Activated CD4-positive, alpha-beta T cell treated with anti-CD3 and anti-CD28 coated beads, Interleukin-2, amount 10 ng/mL, durations not matched to agents 7 days and 5 days (primary cell): ENCODE measurements at regions not wholly inside any gene's neighbourhood (a gene's known extent, or its start where the extent isn't known, plus 50 kb on each side); places are given as distances from the start of the nearest gene placed in this dataset.

Source experiments
- CTCF ChIA-PET: fragments of 350-600 bp; sonication (Branson Sonifier 250); formaldehyde crosslinking; loops from one replicate; lab custom pipeline; 2021; ENCODE audit warnings: antibody characterized with exemption; lab: Charles Lee
- POLR2A ChIA-PET: fragments of 350-600 bp; sonication (Branson Sonifier 250); formaldehyde crosslinking; loops from one replicate; lab custom pipeline; 2021; ENCODE audit warnings: antibody characterized with exemption; lab: Charles Lee
- DNase-seq: peaks from one replicate; pipeline ENCODE4 v3.0.0-alpha.2; 2020
- H3K27ac Mint-ChIP-seq: one replicate; pipeline ENCODE4 v1.8.0; 2021; ENCODE audit warnings: mild to moderate bottlenecking, moderate library complexity, mixed read lengths
- H3K27me3 Mint-ChIP-seq: one replicate; pipeline ENCODE4 v1.8.0; 2021; ENCODE audit warnings: mixed read lengths
- H3K36me3 Mint-ChIP-seq: one replicate; pipeline ENCODE4 v1.8.0; 2021; ENCODE audit warnings: low read depth, mixed read lengths
- H3K4me1 Mint-ChIP-seq: one replicate; pipeline ENCODE4 v1.8.0; 2021; ENCODE audit warnings: mixed read lengths
- H3K4me3 Mint-ChIP-seq: one replicate; pipeline ENCODE4 v1.8.0; 2021; ENCODE audit warnings: mild to moderate bottlenecking, moderate library complexity, mixed read lengths
- H3K9me3 Mint-ChIP-seq: one replicate; pipeline ENCODE4 v1.8.0; 2021; ENCODE audit warnings: mixed read lengths

DNA sequence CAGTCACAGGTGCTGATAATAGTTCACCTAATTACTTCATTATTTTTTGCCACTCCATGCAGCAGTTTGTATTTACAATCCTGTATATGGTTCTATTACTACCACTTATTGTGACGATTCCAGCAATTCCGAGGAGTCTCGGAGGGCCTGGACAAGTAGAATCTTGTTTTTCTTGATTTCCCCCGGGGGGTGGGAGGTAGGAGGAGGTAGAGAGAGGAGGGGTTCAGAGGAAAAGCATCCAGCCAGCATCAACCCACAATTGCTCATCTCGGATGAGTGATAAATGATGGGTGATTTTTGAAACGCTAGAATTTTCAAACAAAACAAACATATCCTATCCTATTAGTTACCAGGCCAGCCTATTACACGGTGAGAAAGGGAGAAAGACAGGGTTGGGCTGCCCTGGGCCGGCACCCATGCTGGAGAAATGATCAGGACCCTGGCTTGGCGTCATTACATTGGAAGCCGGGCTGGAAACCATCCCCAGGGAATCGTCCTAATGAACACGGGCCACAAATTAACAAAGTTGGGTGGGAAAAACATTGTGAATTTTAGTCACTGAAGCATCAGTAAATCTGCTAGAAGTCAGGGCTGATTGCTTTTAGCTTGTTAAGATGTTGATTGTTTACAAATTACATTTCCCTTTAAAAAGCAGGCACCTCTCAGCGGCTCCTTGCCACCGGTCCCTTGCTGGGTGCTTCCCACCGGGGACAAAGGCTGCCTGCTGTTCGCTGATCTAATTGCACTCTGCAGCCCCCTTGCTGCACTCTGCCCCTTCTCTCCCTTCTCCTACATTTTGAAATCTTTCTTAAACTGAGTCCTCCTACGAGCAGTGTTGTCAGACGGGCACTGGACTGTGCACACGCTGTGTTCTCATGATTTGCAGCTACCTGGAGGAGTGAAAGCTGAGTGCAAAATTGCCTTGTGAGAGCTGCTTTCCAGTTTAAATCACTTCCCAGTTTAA, 95.5 kb downstream of the FAM204A start:
- Mint-ChIP-seq H3K9me3 (no peaks in the 10 kb centered on the region), H3K4me3 (no peak overlapping the region), H3K36me3 (no peaks in the 10 kb centered on the region), H3K27ac (no peak overlapping the region), H3K4me1 (no peaks in the 10 kb centered on the region), H3K27me3 (peaks cover 58% of the 10 kb centered on the region)
- no peak for DNase-seq
- ChIA-PET CTCF (interaction anchor here (0.6 kb wide), 1 partner anchor 187 kb away, joined by 3 read pairs; no protein-coding TSS in a partner anchor), POLR2A (no interaction called here)

DNA sequence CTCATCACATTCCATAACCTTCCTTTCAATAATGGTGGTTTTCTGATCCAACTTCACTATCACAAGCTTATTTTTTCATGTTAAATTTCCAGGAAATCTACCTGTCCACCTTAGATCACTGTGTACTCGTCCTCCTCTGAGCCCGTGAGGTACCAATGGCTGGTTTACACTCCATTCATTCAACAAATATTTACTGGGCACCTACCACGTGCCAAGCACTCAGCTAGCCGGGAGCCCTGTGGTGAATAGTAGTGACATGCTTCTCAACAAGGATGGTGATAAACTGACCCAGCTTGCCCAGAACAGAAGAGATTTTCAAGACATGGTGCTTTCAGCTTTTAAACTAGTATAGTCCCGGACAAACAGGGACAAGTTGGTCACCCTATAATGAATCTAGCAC, 98.2 kb downstream of the FAM204A start:
- POLR2A ChIA-PET: no interaction called here
- no peak for DNase-seq
- CTCF ChIA-PET: interaction anchor here (0.7 kb wide), 1 partner anchor 714 kb away, joined by 3 read pairs; no protein-coding TSS in a partner anchor
- no peak overlapping the region for H3K27ac Mint-ChIP-seq
- no peaks in the 10 kb centered on the region for H3K9me3 Mint-ChIP-seq
- H3K4me1 Mint-ChIP-seq: no peaks in the 10 kb centered on the region
- H3K27me3 Mint-ChIP-seq: peaks cover 59% of the 10 kb centered on the region
- H3K36me3 Mint-ChIP-seq: no peaks in the 10 kb centered on the region
- H3K4me3 Mint-ChIP-seq: no peak overlapping the region

DNA sequence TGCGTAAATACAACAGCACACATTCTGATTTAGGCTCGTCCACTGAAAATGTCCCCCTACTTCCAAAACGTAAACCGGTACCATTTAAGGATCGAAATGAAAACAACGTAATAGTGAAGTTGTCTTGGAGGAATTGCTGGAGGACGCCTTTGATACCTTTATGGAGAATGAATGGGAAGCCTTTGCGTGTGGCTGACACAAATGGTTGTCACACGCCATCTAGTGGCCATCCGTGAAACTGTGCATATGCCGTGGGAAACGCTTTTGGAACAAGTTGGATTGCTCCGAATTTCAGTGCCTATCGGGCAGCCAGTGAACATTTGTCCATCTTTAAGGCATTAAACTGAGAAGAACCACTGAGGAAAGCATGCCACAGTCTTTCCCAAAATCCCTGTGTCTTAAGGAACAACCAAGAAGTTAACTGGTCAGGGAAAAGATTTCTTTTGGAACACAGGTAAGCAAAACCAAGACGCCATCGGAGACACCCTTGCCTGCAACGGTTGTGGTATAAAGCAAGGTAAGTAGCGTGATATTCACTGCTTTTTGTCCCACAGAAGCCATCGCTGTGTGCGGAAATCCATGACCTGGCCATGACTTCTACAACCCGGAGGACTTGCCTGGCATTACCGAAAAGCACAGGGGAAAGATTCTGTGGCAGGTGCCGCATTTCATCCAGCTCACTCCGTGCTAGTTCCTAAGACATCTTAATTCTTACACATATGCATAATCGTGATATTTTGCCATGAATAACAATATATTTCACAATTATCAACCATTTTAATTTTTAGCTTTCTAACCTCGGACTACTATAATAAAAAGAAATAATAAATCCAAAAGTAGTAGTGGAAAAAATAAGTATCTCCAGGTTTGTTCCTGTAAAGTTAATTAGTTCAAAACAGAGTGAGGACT, 100.6 kb downstream of the FAM204A start:
- no peak overlapping the region for H3K27ac Mint-ChIP-seq
- no peaks in the 10 kb centered on the region for H3K4me1 Mint-ChIP-seq
- no peaks in the 10 kb centered on the region for H3K36me3 Mint-ChIP-seq
- no peak overlapping the region for H3K4me3 Mint-ChIP-seq
- peak; percentile 69 for DNase-seq
- ChIA-PET POLR2A (interaction anchor here (0.5 kb wide), 1 partner anchor 33 kb away, joined by 5 read pairs; no protein-coding TSS in a partner anchor), CTCF (no interaction called here)
- H3K27me3 Mint-ChIP-seq: peaks cover 47% of the 10 kb centered on the region
- H3K9me3 Mint-ChIP-seq: no peaks in the 10 kb centered on the region

DNA sequence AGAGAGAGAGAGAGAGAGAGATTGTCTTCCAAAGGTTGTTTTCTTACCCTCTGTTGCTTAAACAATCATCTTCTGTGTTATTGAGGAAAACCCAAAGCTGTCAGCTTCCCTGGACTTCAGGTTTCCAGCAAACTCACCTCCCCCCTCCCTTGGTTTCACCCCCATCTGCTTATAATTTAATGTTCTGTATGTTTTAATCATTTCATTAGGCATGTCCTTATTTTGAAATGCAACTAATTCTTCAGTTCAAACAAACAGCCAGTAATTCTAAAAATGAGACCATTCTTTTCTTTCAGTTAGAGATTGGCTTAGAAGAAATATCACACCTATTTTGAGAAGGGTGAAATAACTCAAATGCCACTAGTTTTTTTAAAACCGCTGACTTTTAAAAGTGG, 102.9 kb downstream of the FAM204A start:
- H3K4me1 Mint-ChIP-seq: no peaks in the 10 kb centered on the region
- H3K4me3 Mint-ChIP-seq: no peak overlapping the region
- no peak overlapping the region for H3K27ac Mint-ChIP-seq
- no peaks in the 10 kb centered on the region for H3K9me3 Mint-ChIP-seq
- no peak for DNase-seq
- H3K36me3 Mint-ChIP-seq: no peaks in the 10 kb centered on the region
- H3K27me3 Mint-ChIP-seq: peaks cover 35% of the 10 kb centered on the region
- CTCF ChIA-PET: no interaction called here
- POLR2A ChIA-PET: no interaction called here

DNA sequence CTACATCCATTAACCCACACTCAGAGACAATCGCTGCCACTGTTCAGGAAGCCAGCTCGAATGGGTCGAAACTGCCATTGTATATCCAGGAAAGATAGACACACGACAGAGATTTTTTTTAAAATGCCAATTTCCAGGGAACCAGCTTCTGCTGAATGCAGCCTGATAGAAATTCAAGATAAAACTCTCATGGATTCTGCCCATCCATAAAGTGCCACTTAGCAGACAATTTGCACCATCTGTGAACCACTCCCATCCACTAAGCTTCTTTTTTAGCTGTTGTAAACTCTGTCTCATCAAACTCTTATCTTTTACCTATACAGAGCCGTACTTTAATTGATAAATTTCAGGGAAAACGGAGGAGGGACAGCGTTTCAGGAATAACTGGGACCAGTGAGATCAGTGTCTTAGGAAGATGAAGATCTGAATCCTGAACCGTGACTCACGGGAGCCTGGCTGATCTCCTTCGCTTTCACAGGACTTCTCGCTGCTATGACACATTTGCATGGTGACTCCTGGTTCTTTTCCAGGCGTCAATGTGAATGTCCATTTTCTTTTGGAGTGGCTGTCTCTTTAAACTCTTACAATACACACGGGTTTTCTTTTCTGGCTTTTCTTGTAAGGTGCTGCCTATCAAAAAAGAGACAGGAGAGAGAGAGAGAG, 103.4 kb downstream of the FAM204A start:
- CTCF ChIA-PET: no interaction called here
- Mint-ChIP-seq H3K27me3 (peaks cover 30% of the 10 kb centered on the region), H3K27ac (no peak overlapping the region), H3K4me1 (no peaks in the 10 kb centered on the region), H3K4me3 (no peak overlapping the region), H3K9me3 (no peaks in the 10 kb centered on the region), H3K36me3 (no peaks in the 10 kb centered on the region)
- DNase-seq: no peak
- POLR2A ChIA-PET: no interaction called here

DNA sequence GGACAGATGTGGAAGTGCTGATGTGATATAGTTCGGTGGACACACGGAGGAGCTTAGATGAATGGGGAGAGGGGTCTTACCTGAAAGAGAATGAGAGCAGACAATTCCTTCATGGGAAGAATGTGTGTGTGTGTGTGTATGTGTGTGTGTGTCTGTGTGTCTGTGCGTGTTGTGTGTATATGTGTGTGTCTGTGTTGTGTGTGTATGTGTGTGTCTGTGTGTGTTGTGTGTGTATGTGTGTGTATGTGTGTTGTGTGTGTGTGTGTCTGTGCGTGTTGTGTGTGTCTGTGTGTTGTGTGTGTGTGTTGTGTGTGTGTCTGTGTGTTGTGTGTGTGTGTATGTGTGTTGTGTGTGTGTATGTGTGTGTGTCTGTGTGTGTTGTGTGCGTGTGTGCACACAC, 104.2 kb downstream of the FAM204A start:
- no peaks in the 10 kb centered on the region for H3K4me1 Mint-ChIP-seq
- H3K4me3 Mint-ChIP-seq: no peak overlapping the region
- no peak for DNase-seq
- no peaks in the 10 kb centered on the region for H3K36me3 Mint-ChIP-seq
- ChIA-PET CTCF (no interaction called here), POLR2A (no interaction called here)
- H3K9me3 Mint-ChIP-seq: no peaks in the 10 kb centered on the region
- peaks cover 24% of the 10 kb centered on the region for H3K27me3 Mint-ChIP-seq
- H3K27ac Mint-ChIP-seq: no peak overlapping the region

DNA sequence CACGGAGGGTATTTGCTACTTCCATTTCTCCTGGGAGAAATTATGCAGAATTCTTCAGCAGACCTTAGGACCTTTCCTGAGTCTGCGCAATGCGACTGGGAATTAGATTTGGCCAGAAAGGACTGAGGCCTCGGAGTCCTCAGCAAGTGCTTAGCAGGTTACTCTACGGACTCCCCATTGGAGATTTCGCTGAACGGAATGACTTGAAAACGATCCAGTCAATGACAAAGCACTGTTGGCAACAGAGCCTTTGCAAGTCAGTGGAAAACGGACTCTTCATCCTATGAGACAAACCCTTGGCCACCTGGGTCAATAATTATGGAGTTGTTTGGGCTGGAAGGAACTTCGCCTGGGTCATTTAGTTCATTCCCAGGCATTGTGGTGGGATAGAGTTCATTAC, 107.4 kb downstream of the FAM204A start:
- POLR2A ChIA-PET: no interaction called here
- no peak for DNase-seq
- Mint-ChIP-seq H3K4me3 (no peak overlapping the region), H3K4me1 (no peaks in the 10 kb centered on the region), H3K27ac (no peak overlapping the region), H3K27me3 (peaks cover 13% of the 10 kb centered on the region), H3K9me3 (no peaks in the 10 kb centered on the region), H3K36me3 (no peaks in the 10 kb centered on the region)
- CTCF ChIA-PET: no interaction called here

DNA sequence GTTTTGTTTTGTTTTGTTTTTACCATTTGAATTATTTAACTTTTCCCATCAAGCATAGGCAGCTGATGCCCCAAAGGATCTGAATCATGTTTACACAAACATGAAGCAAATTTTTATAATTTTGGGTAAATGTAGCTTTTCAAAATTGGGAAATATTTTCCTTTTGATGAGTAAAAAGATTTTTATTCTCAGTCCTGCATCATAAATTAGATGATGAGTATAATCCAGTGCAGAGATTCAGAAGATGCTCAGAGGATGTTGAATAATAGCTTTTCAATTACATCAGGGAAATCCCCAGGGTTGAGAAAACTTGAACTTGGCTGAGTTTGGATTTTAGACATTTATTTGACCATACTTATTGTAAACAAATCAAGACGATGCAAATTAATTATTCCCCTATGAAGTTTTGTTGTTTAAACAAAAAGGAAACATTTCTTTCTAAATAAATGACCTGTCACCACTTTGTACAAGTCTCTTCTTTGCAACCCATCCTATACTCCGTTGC, 121.7 kb downstream of the FAM204A start:
- ChIA-PET POLR2A (no interaction called here), CTCF (no interaction called here)
- H3K4me1 Mint-ChIP-seq: no peaks in the 10 kb centered on the region
- no peaks in the 10 kb centered on the region for H3K9me3 Mint-ChIP-seq
- H3K4me3 Mint-ChIP-seq: no peak overlapping the region
- H3K36me3 Mint-ChIP-seq: no peaks in the 10 kb centered on the region
- H3K27me3 Mint-ChIP-seq: peaks cover 3% of the 10 kb centered on the region
- no peak overlapping the region for H3K27ac Mint-ChIP-seq
- DNase-seq: no peak

DNA sequence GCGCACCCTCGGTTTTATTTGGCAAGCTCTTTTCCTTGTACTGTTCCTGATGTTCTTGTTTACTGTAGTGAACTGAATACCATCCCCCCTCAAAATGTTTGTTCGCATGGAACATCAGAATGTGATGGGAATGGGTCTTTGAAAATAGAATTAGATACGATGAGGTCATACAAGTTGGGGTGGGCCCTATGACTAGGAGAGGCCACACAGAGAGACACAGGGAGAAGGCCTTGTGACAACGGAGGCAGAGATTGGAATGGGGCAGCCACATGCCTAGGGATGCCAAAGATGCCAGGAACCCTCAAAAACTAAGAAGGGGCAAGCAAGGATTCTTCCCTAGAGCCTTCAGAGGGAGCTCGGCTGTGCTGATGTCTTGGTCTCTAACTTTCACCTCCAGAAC, 123.6 kb downstream of the FAM204A start:
- Mint-ChIP-seq H3K27me3 (peaks cover 6% of the 10 kb centered on the region), H3K36me3 (no peaks in the 10 kb centered on the region), H3K4me1 (no peaks in the 10 kb centered on the region), H3K4me3 (no peak overlapping the region), H3K27ac (no peak overlapping the region), H3K9me3 (no peaks in the 10 kb centered on the region)
- DNase-seq: no peak
- CTCF ChIA-PET: no interaction called here
- POLR2A ChIA-PET: no interaction called here

DNA sequence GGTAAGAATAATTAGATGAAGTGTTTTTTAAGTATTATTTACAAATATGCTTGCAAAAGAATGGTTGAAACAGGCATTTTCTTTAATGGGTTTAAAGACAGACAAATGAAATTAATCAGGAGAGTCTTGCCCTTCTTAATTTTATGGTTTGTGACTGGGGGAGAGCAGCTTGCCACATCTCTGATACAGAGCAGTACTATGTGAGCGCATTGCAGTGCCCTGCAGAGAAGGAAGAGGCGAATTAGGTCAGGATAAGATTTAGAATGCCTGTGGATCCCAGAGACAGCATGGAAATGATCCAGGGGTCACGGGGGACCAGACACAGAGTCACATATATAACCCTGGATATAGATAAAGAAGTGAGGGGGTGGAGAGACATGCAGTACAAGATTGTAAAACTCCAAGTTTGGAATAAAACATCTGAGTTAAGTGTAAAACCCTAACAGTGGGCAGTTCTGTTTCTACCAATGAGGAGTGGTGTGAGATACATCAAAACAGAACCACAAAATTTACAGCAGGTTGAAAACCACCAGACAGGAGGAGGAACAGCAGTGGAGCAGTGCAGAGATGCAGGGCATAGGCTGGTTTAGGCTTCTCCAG, 125.5 kb downstream of the FAM204A start:
- DNase-seq: no peak
- Mint-ChIP-seq H3K36me3 (no peaks in the 10 kb centered on the region), H3K27me3 (peaks cover 11% of the 10 kb centered on the region), H3K27ac (no peak overlapping the region), H3K4me3 (no peak overlapping the region), H3K9me3 (no peaks in the 10 kb centered on the region), H3K4me1 (no peaks in the 10 kb centered on the region)
- POLR2A ChIA-PET: no interaction called here
- CTCF ChIA-PET: no interaction called here

DNA sequence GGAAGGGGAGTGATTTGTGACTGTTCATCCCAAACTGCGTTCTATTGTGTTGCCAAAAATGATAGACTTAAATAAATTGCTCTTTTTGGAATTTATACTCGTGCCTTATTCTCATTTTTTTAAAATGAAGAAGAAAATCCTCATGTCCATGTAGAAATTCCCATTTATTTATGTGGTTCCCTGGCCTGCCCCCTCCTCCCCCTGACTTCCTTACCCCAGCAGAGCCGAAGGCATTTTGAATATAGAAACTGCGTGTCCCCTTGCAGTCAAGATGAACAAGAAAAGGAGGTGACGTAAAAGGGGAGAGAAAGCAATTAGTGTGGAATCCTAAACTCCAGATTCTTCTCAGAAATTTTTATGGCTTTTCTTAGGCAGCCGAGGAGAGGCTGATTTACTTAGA, 126.1 kb downstream of the FAM204A start:
- CTCF ChIA-PET: no interaction called here
- POLR2A ChIA-PET: no interaction called here
- Mint-ChIP-seq H3K4me3 (no peak overlapping the region), H3K36me3 (no peaks in the 10 kb centered on the region), H3K4me1 (no peaks in the 10 kb centered on the region), H3K27ac (no peak overlapping the region), H3K27me3 (peaks cover 11% of the 10 kb centered on the region), H3K9me3 (no peaks in the 10 kb centered on the region)
- DNase-seq: no peak

DNA sequence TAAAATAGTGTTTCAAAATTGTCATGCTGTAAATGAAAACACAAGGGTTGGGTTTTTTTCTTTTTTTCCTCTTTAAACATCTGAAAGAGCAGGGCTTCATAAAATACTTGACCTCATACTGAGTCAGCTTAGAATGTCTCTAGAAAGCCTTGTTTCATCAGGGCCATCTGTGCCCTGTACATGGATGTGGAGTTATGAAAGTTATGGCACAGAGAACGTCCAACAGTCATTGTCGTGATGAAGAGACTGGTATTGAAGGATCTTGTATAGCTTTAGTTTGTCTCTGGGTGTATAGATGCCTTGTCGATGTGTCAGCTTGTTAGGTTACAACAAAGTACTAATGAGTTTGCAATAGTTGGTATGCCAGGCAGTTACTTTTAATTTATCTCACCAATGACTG, 127.3 kb downstream of the FAM204A start:
- Mint-ChIP-seq H3K4me1 (no peaks in the 10 kb centered on the region), H3K27ac (no peak overlapping the region), H3K4me3 (no peak overlapping the region), H3K27me3 (peaks cover 11% of the 10 kb centered on the region), H3K9me3 (no peaks in the 10 kb centered on the region), H3K36me3 (no peaks in the 10 kb centered on the region)
- ChIA-PET POLR2A (no interaction called here), CTCF (no interaction called here)
- no peak for DNase-seq
